Activated B cell treated with CpG ODN at 0.5 μM for 24 hours (primary cell): ENCODE measurements at regions not wholly inside any gene's neighbourhood (a gene's known extent, or its start where the extent isn't known, plus 50 kb on each side); places are given as distances from the start of the nearest gene placed in this dataset.

Experiments used
- ATAC-seq: fragments of 200-7000 bp; cut with Tn5 transposase; one replicate; pipeline ENCODE4 v1.10.0; 2021; ENCODE audit warnings: low read depth, mild to moderate bottlenecking, moderate library complexity
- CTCF ChIA-PET: fragments of 350-600 bp; sonication (Branson Sonifier 250); formaldehyde crosslinking; loops from one replicate; lab custom pipeline; 2021; ENCODE audit warnings: antibody characterized with exemption; lab: Charles Lee
- POLR2A ChIA-PET: fragments of 350-600 bp; sonication (Branson Sonifier 250); formaldehyde crosslinking; loops from one replicate; lab custom pipeline; 2021; ENCODE audit warnings: antibody characterized with exemption; lab: Charles Lee
- DNase-seq: peaks from one replicate; pipeline ENCODE4 v3.0.0; 2022
- H3K27ac Mint-ChIP-seq: one replicate; pipeline ENCODE4 v1.8.0; 2020; ENCODE audit warnings: mixed read lengths
- H3K27me3 Mint-ChIP-seq: one replicate; pipeline ENCODE4 v1.8.0; 2021; ENCODE audit warnings: mixed read lengths
- H3K36me3 Mint-ChIP-seq: one replicate; pipeline ENCODE4 v1.8.0; 2021; ENCODE audit warnings: low read depth, mixed read lengths
- H3K4me1 Mint-ChIP-seq: one replicate; pipeline ENCODE4 v1.8.0; 2021; ENCODE audit warnings: mixed read lengths
- H3K4me3 Mint-ChIP-seq: one replicate; pipeline ENCODE4 v1.8.0; 2020; ENCODE audit warnings: mild to moderate bottlenecking, mixed read lengths
- H3K9me3 Mint-ChIP-seq: one replicate; pipeline ENCODE4 v1.8.0; 2020; ENCODE audit warnings: mixed read lengths
- CTCF ChIP-seq: fragments of 200-600 bp; IDR thresholded peaks from one replicate; pipeline ENCODE4 v1.8.0; 2022; ENCODE audit warnings: antibody characterized with exemption, mild to moderate bottlenecking
- intact Hi-C: fragments of 100-400 bp; cut with micrococcal nuclease; formaldehyde crosslinking; loops from one replicate; pipeline ENCODE4 v1.15.1; 2024

- ATAC-seq: no peak
- intact Hi-C loops: no loop called here
- ChIA-PET CTCF (no interaction called here), POLR2A (no interaction called here)
- Mint-ChIP-seq H3K36me3 (no peaks in the 10 kb centered on the region), H3K4me3 (no peak overlapping the region), H3K9me3 (no peaks in the 10 kb centered on the region), H3K27me3 (no peaks in the 10 kb centered on the region), H3K4me1 (no peaks in the 10 kb centered on the region), H3K27ac (no peak overlapping the region)
- TF ChIP-seq CTCF: no peak
- no peak for DNase-seq
Observed at GRCh38 chrX:138865093-138865649, 153.7 kb upstream of the FGF13 start.

GRCh38 chrX:138859421-138859820, 147.9 kb upstream of the FGF13 start:
- intact Hi-C loops: no loop called here
- H3K36me3 Mint-ChIP-seq: no peaks in the 10 kb centered on the region
- no peak for TF ChIP-seq CTCF
- no peaks in the 10 kb centered on the region for H3K9me3 Mint-ChIP-seq
- H3K27ac Mint-ChIP-seq: no peak overlapping the region
- POLR2A ChIA-PET: no interaction called here
- CTCF ChIA-PET: no interaction called here
- ATAC-seq (no peak), DNase-seq (no peak)
- H3K4me1 Mint-ChIP-seq: no peaks in the 10 kb centered on the region
- H3K27me3 Mint-ChIP-seq: no peaks in the 10 kb centered on the region
- no peak overlapping the region for H3K4me3 Mint-ChIP-seq

- ATAC-seq (no peak), DNase-seq (no peak)
- Mint-ChIP-seq H3K4me1 (no peaks in the 10 kb centered on the region), H3K4me3 (no peak overlapping the region), H3K27ac (no peak overlapping the region), H3K27me3 (no peaks in the 10 kb centered on the region), H3K9me3 (no peaks in the 10 kb centered on the region), H3K36me3 (no peaks in the 10 kb centered on the region)
- ChIA-PET CTCF (no interaction called here), POLR2A (no interaction called here)
- TF ChIP-seq CTCF: no peak
- intact Hi-C loops: no loop called here
Observed at GRCh38 chrX:138858951-138859350, 147.4 kb upstream of the FGF13 start.

GRCh38 chrX:138858438-138858837, 146.9 kb upstream of the FGF13 start:
- ATAC-seq: no peak

More at GRCh38 chrX:138858438-138858837, 146.9 kb upstream of the FGF13 start:
- no peaks in the 10 kb centered on the region for H3K4me1 Mint-ChIP-seq
- H3K9me3 Mint-ChIP-seq: no peaks in the 10 kb centered on the region
- CTCF ChIA-PET: no interaction called here
- H3K27ac Mint-ChIP-seq: no peak overlapping the region
- intact Hi-C loops: no loop called here
- no peak for DNase-seq
- POLR2A ChIA-PET: no interaction called here
- H3K27me3 Mint-ChIP-seq: no peaks in the 10 kb centered on the region
- TF ChIP-seq CTCF: no peak
- H3K4me3 Mint-ChIP-seq: no peak overlapping the region
- H3K36me3 Mint-ChIP-seq: no peaks in the 10 kb centered on the region
